Activated CD8-positive, alpha-beta memory T cell treated with anti-CD3 and anti-CD28 coated beads for 24 hours (primary cell): ENCODE measurements at regions not wholly inside any gene's neighbourhood (a gene's known extent, or its start where the extent isn't known, plus 50 kb on each side); places are given as distances from the start of the nearest gene placed in this dataset.

Source experiments
- DNase-seq: peaks from one replicate; pipeline ENCODE4 v3.0.0-alpha.2; 2020

DNA sequence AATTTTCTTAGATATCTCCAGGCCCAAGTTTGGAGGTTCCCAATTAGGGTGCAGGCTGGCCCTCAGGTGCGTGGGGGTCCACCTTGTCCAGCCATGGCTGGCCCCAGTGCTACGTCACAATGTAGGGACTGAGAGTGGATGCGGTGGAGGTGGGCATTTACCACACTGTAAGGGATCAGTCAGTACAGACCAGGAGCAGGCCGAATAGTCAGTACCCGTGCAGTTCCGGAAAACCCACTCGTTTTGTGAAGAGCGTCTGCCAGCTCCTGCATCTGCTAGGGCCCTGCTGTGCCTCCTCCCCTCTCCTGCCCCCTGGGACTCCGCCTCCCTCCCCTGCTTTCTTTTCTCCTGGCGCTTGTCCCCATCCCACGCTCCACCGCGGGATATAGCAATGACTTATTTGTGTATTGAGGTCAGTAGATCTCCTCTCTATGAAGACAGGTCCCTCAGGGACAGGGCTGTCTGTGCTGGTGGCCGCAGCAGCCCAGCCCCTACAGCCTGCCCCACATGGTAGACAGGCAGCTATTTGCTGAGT lies 50.4 kb upstream of the SEPTIN5 start:
- DNase-seq: no peak

DNA sequence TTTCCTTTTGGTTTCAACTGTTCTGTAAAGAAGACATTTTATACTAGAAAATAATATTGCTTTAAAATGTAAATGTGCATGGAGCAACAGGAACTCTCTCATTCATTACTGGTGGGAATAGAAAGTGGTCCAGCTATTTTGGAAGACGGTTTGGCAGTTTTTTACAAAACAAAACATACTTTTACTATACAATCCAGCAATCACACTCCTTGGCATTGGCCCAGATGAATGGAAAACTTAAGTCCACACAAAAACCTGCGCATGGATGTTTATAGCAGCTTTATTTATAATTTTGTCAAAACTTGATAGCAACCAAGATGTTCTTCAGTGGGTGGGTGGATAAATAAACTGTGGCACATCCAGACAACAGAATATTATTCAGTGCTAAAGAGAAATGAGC lies 49.9 kb upstream of the SEPTIN5 start:
- no peak for DNase-seq
